ENCODE measurements at regions not wholly inside any gene's neighbourhood (a gene's known extent, or its start where the extent isn't known, plus 50 kb on each side); places are given as distances from the start of the nearest gene placed in this dataset.
A peak's percentile ranks its signal among the peaks of the same experiment; 100 is the strongest.

DNA sequence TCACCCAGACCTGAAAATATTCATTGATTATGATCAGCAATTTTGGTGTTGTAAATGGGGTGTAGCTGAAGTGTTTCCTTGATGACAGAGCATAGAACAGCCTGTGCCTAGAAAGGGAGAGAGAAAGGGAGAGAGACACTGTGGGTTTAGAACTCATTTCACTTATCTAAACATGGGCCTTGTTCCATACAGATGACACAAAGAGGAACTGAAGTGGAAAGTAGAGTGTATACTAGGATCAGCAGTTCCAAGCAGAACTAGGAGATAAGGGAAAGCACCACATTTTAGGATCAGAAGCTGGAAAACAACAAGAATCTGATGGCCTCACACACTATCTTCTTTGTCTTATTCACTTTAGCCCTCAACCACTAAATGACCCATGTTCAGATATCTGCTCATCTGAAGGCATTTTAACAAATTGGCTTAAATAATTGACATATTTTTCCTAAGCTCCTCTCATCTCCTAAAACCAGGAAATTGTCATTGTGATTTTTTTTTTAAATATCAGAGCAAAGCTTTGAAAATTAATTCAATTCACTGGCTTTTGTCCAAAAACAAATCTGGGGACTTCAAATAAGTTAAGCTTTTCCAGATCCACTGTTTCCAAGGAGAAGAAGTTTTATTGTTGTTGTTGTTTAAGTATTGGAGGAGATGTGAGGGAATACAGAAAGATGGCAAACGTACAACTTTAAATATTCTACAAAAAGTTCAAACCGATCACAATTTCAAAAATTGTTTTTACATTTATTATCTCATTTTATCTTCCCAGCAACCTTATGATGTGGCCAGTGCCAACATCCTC lies 103.8 kb downstream of the LYPLAL1 start:
- TF ChIP-seq, protein P1, sequence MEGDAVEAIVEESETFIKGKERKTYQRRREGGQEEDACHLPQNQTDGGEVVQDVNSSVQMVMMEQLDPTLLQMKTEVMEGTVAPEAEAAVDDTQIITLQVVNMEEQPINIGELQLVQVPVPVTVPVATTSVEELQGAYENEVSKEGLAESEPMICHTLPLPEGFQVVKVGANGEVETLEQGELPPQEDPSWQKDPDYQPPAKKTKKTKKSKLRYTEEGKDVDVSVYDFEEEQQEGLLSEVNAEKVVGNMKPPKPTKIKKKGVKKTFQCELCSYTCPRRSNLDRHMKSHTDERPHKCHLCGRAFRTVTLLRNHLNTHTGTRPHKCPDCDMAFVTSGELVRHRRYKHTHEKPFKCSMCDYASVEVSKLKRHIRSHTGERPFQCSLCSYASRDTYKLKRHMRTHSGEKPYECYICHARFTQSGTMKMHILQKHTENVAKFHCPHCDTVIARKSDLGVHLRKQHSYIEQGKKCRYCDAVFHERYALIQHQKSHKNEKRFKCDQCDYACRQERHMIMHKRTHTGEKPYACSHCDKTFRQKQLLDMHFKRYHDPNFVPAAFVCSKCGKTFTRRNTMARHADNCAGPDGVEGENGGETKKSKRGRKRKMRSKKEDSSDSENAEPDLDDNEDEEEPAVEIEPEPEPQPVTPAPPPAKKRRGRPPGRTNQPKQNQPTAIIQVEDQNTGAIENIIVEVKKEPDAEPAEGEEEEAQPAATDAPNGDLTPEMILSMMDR (IDR thresholded peaks at IDR 0.05), result no peak
- no peak for DNase-seq (ENCODE audit: low spot score)
- H3K36me3 Mint-ChIP-seq (ENCODE audit: low read depth), result no peaks in the 10 kb centered on the region
- H3K9me3 Mint-ChIP-seq (ENCODE audit: low read depth), result no peaks in the 10 kb centered on the region
- H3K4me1 Mint-ChIP-seq (ENCODE audit: low read depth), result peaks cover 9% of the 10 kb centered on the region
- H3K4me3 Mint-ChIP-seq (ENCODE audit: unreplicated experiment), result no peak overlapping the region
- H3K27ac Mint-ChIP-seq (ENCODE audit: unreplicated experiment), result no peak overlapping the region
- H3K27me3 Mint-ChIP-seq (ENCODE audit: low read depth), result no peaks in the 10 kb centered on the region

DNA sequence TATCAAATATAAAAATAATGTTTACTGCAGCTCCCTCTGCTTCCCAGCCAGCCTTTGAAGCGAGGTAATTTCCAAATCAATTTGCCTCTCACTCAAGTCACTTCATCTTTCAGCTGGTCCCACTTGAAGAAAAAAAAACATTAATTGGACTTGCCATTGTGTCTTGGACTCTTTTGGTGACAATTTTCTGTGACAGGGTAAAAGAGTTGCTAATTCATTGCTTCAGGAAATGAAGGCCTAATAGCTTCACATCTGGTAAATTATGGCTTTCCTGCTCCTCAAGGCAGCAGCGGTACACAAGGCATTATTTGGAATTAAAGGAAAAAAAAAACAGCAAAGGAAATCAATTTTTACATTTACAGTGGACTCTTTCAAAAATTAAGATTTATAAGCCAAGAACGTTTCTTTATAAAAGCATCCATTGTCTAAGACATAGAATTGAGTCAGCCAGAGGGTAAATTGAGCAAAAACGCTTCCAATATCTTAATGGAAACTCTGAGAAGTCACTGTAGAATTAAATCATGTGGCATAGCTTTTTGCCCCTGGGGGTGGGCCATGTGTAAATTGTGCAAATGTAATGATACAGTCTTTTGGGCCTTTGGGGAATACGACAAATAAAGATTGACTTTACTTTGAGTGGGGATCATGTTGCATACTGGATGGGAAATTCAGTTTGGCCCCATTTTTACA lies 102.5 kb downstream of the LYPLAL1 start:
- Mint-ChIP-seq H3K4me1 (ENCODE audit: low read depth) (peaks cover 22% of the 10 kb centered on the region), H3K27me3 (ENCODE audit: low read depth) (no peaks in the 10 kb centered on the region), H3K36me3 (ENCODE audit: low read depth) (no peaks in the 10 kb centered on the region), H3K9me3 (ENCODE audit: low read depth) (no peaks in the 10 kb centered on the region), H3K4me3 (ENCODE audit: unreplicated experiment) (no peak overlapping the region), H3K27ac (ENCODE audit: unreplicated experiment) (no peak overlapping the region)
- TF ChIP-seq, protein P1 (IDR thresholded peaks at IDR 0.05), result no peak
- DNase-seq (ENCODE audit: low spot score), result no peak

DNA sequence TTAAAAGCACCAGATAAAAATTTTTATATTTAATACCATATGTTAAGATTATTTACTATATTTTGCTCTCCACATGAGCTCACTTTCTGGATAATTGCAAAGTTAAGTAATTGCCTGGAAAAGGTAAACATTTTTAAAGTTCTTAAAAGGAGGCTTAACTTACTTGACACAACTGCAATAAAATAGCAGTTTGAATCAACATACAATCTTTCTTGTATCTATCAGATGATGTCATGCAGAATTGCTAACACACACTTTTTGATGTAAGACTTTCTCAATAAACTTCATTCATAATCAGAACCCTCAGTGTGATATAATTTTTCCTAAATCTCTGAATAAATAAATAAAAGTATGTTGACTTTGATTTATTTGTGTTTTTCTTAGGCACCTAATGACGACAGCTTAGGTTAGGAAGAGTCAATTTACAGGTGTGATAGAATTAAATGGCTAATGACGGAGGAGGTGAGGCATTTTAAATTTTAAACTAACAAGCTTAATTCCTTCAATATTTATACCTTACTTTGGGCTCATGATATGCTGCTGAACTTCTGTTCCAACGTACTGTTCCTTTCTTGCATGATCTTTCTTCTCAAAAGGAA lies 99.5 kb downstream of the LYPLAL1 start:
- no peaks in the 10 kb centered on the region for H3K27me3 Mint-ChIP-seq (ENCODE audit: low read depth)
- no peak for DNase-seq (ENCODE audit: low spot score)

DNA sequence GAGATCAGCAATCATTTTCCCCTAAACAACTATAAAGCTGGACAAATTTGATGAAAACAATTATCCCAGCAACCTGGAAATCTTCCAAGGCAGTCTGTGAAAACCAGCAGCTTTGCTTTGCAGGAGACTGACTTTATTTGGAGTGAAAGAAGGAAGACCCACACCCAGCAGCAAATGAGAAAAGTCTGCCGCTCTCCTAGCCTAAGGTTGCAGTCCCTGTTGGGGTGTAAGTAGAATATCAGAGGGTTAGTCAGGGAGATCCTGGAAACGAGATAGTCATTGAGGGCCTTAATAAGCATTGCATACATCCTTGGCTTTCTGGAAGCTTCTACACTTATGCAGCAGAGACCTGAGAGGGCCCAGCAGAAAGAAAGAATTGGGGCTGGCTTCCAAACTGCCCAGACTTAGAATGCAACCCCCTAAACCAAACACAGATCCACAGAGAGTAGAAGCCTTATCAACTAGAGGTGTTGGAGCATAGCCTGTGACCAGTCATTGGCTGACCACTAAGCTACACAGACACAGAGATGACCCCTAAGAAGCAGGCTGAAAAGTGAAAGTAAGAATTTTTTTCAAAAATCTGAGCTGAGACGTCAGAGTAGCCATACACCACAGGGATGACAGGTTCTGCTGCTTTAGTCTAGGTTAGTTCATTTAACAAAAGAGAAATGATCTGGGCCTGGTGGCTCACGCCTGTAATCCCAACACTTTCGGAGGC lies 98.3 kb downstream of the LYPLAL1 start:
- H3K27me3 Mint-ChIP-seq (ENCODE audit: low read depth), result no peaks in the 10 kb centered on the region
- peaks cover 15% of the 10 kb centered on the region for H3K4me1 Mint-ChIP-seq (ENCODE audit: low read depth)
- no peaks in the 10 kb centered on the region for H3K36me3 Mint-ChIP-seq (ENCODE audit: low read depth)
- no peaks in the 10 kb centered on the region for H3K9me3 Mint-ChIP-seq (ENCODE audit: low read depth)
- H3K27ac Mint-ChIP-seq (ENCODE audit: unreplicated experiment), result peak overlapping the region; percentile 62
- H3K4me3 Mint-ChIP-seq (ENCODE audit: unreplicated experiment), result no peak overlapping the region
- no peak for DNase-seq (ENCODE audit: low spot score)
- TF ChIP-seq, protein P1 (IDR thresholded peaks at IDR 0.05), result no peak

More for the DNA sequence above, 99.5 kb downstream of the LYPLAL1 start:
- H3K9me3 Mint-ChIP-seq (ENCODE audit: low read depth), result no peaks in the 10 kb centered on the region
- no peak overlapping the region for H3K27ac Mint-ChIP-seq (ENCODE audit: unreplicated experiment)
- H3K4me3 Mint-ChIP-seq (ENCODE audit: unreplicated experiment), result no peak overlapping the region
- TF ChIP-seq, protein P1 (IDR thresholded peaks at IDR 0.05), result no peak
- H3K4me1 Mint-ChIP-seq (ENCODE audit: low read depth), result peaks cover 20% of the 10 kb centered on the region
- no peaks in the 10 kb centered on the region for H3K36me3 Mint-ChIP-seq (ENCODE audit: low read depth)

DNA sequence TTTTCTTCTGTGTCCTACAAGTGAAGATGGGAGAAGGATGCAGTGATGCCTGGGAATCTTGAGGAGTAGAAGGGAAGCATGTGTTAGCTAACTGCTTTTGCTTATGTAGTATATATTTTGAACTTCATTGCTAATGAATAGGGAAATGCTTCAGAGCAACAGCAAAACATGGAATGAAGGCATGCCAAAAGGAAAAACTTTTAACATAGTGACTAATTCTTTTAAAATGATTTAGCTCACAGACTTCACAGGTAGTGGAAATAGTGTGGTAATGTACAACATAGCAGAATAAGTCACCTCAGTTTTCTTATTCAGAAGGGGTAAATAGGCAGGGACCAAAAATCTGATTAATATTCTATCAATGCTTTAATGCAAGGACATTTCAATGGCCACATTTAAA lies 95.5 kb downstream of the LYPLAL1 start:
- TF ChIP-seq, protein P1 (IDR thresholded peaks at IDR 0.05), result no peak
- no peak overlapping the region for H3K27ac Mint-ChIP-seq (ENCODE audit: unreplicated experiment)
- H3K4me1 Mint-ChIP-seq (ENCODE audit: low read depth), result peaks cover 25% of the 10 kb centered on the region
- no peak for DNase-seq (ENCODE audit: low spot score)
- H3K9me3 Mint-ChIP-seq (ENCODE audit: low read depth), result no peaks in the 10 kb centered on the region
- no peaks in the 10 kb centered on the region for H3K27me3 Mint-ChIP-seq (ENCODE audit: low read depth)
- H3K4me3 Mint-ChIP-seq (ENCODE audit: unreplicated experiment), result no peak overlapping the region
- no peaks in the 10 kb centered on the region for H3K36me3 Mint-ChIP-seq (ENCODE audit: low read depth)
